K562 (cell line): ENCODE measurements at regions not wholly inside any gene's neighbourhood (a gene's known extent, or its start where the extent isn't known, plus 50 kb on each side); places are given as distances from the start of the nearest gene placed in this dataset.

Experiments used
- ATAC-seq: fragments of 200-7000 bp; cut with Tn5 transposase; 3 replicates; pipeline ENCODE4 v1.9.1; 2020; ENCODE audit warnings: moderate library complexity
- BruUV-seq: library from RNA; stranded (reverse); fragments of 400-500 nt; replicated peaks from 2 replicates; lab custom pipeline; 2021; lab: Mats Ljungman, UMichigan
- CTCF ChIA-PET: fragments of 300-600 bp; formaldehyde crosslinking; extraction: SDS; loops from one replicate; lab custom pipeline; 2021; ENCODE audit warnings: low intra/inter-chr PET ratio; lab: Yijun Ruan, JAX
- POLR2A ChIA-PET: fragments of 300-600, 350-650 bp; sonication (Branson Sonifier 250); formaldehyde crosslinking; extraction: SDS; loops from one replicate; lab custom pipeline; 2021; ENCODE audit warnings: antibody characterized with exemption, inconsistent platforms; lab: Yijun Ruan, JAX
- DNase-seq, 4 experiments: peaks; one replicate each; pipeline versions ENCODE4 v3.0.0 to v3.0.0-alpha.2; 2011 to 2018; ENCODE audit warnings: low spot score in 3 of 4, mixed read lengths in 3 of 4; ENCODE audit errors: extremely low read depth in 1 of 4
- FAIRE-seq: peaks from 2 replicates; lab custom pipeline; 2011; peaks lifted over from hg19 to GRCh38; lab: Jason Lieb, UNC
- H2AFZ ChIP-seq: 2 replicates; pipeline ENCODE4 v1.6.0; 2011; ENCODE audit warnings: low read depth, low read length, control low read depth, inconsistent platforms
- H3K27ac ChIP-seq: fragments of 200-600 bp; 3 replicates; pipeline ENCODE4 v1.8.0; 2011; ENCODE audit warnings: low read depth, mild to moderate bottlenecking, control low read depth, inconsistent platforms, low read length, moderate library complexity, mixed read lengths; ENCODE audit errors: extremely low read depth
- H3K27me3 ChIP-seq, 2 experiments: fragments of 300-600 bp in 1 of 2; 2 replicates in 1 of 2; 3 replicates in 1 of 2; pipeline versions ENCODE4 v1.6.0 to v1.8.0; 2011; ENCODE audit warnings: inconsistent platforms in 2 of 2, low read length in 2 of 2, mild to moderate bottlenecking in 1 of 2, mixed read lengths in 1 of 2, moderate library complexity in 1 of 2; ENCODE audit not compliant: control insufficient read depth in 2 of 2, insufficient read depth in 2 of 2
- H3K36me3 ChIP-seq: fragments of 300-600 bp; 3 replicates; pipeline ENCODE4 v1.8.0; 2011; ENCODE audit warnings: mild to moderate bottlenecking, low read length, inconsistent platforms; ENCODE audit not compliant: control insufficient read depth, insufficient read depth
- H3K4me1 ChIP-seq, 2 experiments: fragments of 200-600 bp in 1 of 2; replicated peaks in 1 of 2; 2 replicates in 1 of 2; 3 replicates in 1 of 2; pipeline versions ENCODE4 v1.5.1 to v1.8.0; 2011; ENCODE audit warnings: inconsistent platforms in 2 of 2, low read length in 2 of 2, mild to moderate bottlenecking in 1 of 2, mixed read lengths in 1 of 2, moderate library complexity in 1 of 2; ENCODE audit not compliant: control insufficient read depth in 2 of 2, insufficient read depth in 2 of 2
- H3K4me2 ChIP-seq: 2 replicates; pipeline ENCODE4 v1.6.1; 2011; ENCODE audit warnings: low read length, control low read depth, inconsistent platforms, mixed read lengths; ENCODE audit not compliant: insufficient read depth
- H3K4me3 ChIP-seq: fragments of 200-600 bp; sonication (generic), shearing (Covaris generic); 2 replicates; pipeline ENCODE4 v1.5.1; 2016; ENCODE audit warnings: control low read depth, inconsistent platforms
- H3K79me2 ChIP-seq: fragments of 200-600 bp; 3 replicates; pipeline ENCODE4 v1.8.0; 2011; ENCODE audit warnings: low read length, inconsistent platforms; ENCODE audit not compliant: control insufficient read depth, insufficient read depth
- H3K9ac ChIP-seq, 2 experiments: 2 replicates each; pipeline versions ENCODE4 v1.6.0 to v1.6.1; 2011; ENCODE audit warnings: low read depth in 2 of 2, low read length in 2 of 2, control low read depth in 1 of 2, inconsistent platforms in 1 of 2, mild to moderate bottlenecking in 1 of 2, mixed read lengths in 1 of 2; ENCODE audit not compliant: insufficient read depth in 1 of 2
- H3K9me1 ChIP-seq: one replicate; pipeline ENCODE4 v1.6.0; 2011; ENCODE audit warnings: inconsistent platforms, mild to moderate bottlenecking, low read length, moderate library complexity; ENCODE audit not compliant: control insufficient read depth, insufficient read depth
- H3K9me3 ChIP-seq: replicated peaks from 2 replicates; pipeline ENCODE4 v1.5.1; 2011; ENCODE audit warnings: low read depth, low read length, inconsistent platforms; ENCODE audit not compliant: control insufficient read depth, insufficient read depth
- H4K20me1 ChIP-seq: replicated peaks from 2 replicates; pipeline ENCODE4 v1.6.1; 2011; ENCODE audit warnings: low read length, inconsistent platforms, mixed read lengths; ENCODE audit not compliant: control insufficient read depth, insufficient read depth
- BDP1 ChIP-seq: IDR thresholded peaks from 3 replicates; pipeline ENCODE4 v1.6.1; 2011; ENCODE audit not compliant: insufficient read length, insufficient read depth
- CEBPZ ChIP-seq: fragments of 150-350 bp; IDR thresholded peaks from 2 replicates; pipeline ENCODE4 v1.6.1; 2014; ENCODE audit warnings: low read depth, mild to moderate bottlenecking, low read length, borderline replicate concordance
- HNRNPUL1 ChIP-seq: fragments of 200-400 bp; formaldehyde crosslinking; IDR thresholded peaks from 2 replicates; pipeline ENCODE4 v1.6.1; 2017; ENCODE audit warnings: low read length
- HOXB6 ChIP-seq: fragments of 250-450 bp; sonication (Bioruptor Pico); IDR thresholded peaks from 2 replicates; pipeline ENCODE4 v1.5.1; 2022; ENCODE audit warnings: mild to moderate bottlenecking, borderline replicate concordance
- KLF16 ChIP-seq: IDR thresholded peaks from 2 replicates; pipeline ENCODE4 v1.6.1; 2016; ENCODE audit warnings: antibody characterized with exemption
- LCOR ChIP-seq: sonication (generic); formaldehyde crosslinking; IDR thresholded peaks from 2 replicates; pipeline ENCODE4 v1.8.0; 2022; ENCODE audit warnings: mild to moderate bottlenecking, missing genetic modification reagents
- ZFP1 ChIP-seq: fragments of 450-650 bp; formaldehyde crosslinking; IDR thresholded peaks from 2 replicates; pipeline ENCODE4 v1.4.0; 2020; ENCODE audit warnings: mild to moderate bottlenecking, mixed read lengths
- ZKSCAN1 ChIP-seq: fragments of 150-350 bp; IDR thresholded peaks from 2 replicates; pipeline ENCODE4 v1.6.1; 2016; ENCODE audit warnings: low read depth, low read length
- ZNF175 ChIP-seq: fragments of 200-800 bp; sonication (Bioruptor generic); IDR thresholded peaks from 2 replicates; pipeline ENCODE4 v1.6.1; 2016; ENCODE audit warnings: low read depth, mild to moderate bottlenecking, missing genetic modification characterization, missing compliant biosample characterization
- ZNF280B ChIP-seq: fragments of 250-450 bp; sonication (Bioruptor Pico); IDR thresholded peaks from 2 replicates; pipeline ENCODE4 v1.5.1; 2021; ENCODE audit warnings: mild to moderate bottlenecking
- ZNF431 ChIP-seq: sonication (generic); formaldehyde crosslinking; IDR thresholded peaks from 2 replicates; pipeline ENCODE4 v1.8.0; 2022; ENCODE audit warnings: mild to moderate bottlenecking, missing genetic modification reagents
- ZNF696 ChIP-seq: fragments of 250-450 bp; sonication (Bioruptor Pico); conservative IDR thresholded peaks from 2 replicates; pipeline ENCODE4 v1.4.0; 2020; ENCODE audit warnings: mild to moderate bottlenecking, moderate library complexity
- in situ Hi-C: fragments of 300-500 bp; cut with MboI; formaldehyde crosslinking; loops from 4 replicates; pipeline ENCODE4 v1.15.0; 2018; ENCODE audit warnings: inconsistent platforms, mixed read lengths
- intact Hi-C: fragments of 100-400 bp; cut with micrococcal nuclease; formaldehyde crosslinking; loops from 2 replicates; pipeline ENCODE4 v1.14.2; 2022
- TF ChIP-seq, protein P1 (sequence below), 2 experiments: fragments of 150-350 bp in 1 of 2; IDR thresholded peaks; 2 replicates each; pipeline ENCODE4 v1.6.1; 2012 to 2016; ENCODE audit warnings: low read depth in 2 of 2, low read length in 2 of 2, mild to moderate bottlenecking in 1 of 2, moderate library complexity in 1 of 2

GRCh38 chr1:157439302-157439954, 112.9 kb downstream of the FCRL5 start (continued):
- TF ChIP-seq CEBPZ, result no peak
- TF ChIP-seq, all 486 proteins: peak for 1

- Histone ChIP-seq H3K4me2 (no peak overlapping the region), H3K27ac (no peak overlapping the region), H3K79me2 (no peaks in the 10 kb centered on the region), H3K27me3 (peaks cover 8 to 23% of the 10 kb centered on the region in 2 experiments), H3K4me1 (no peaks in the 10 kb centered on the region), H3K4me3 (no peak overlapping the region), H3K36me3 (no peaks in the 10 kb centered on the region), H3K9ac (no peak overlapping the region), H2AFZ (no peak overlapping the region), H3K9me1 (no peaks in the 10 kb centered on the region), H4K20me1 (no peaks in the 10 kb centered on the region), H3K9me3 (no peaks in the 10 kb centered on the region)
- ChIA-PET CTCF (no interaction called here), POLR2A (interaction anchor here (1.8 kb wide), 1 partner anchor 8 kb away, joined by 6 read pairs; no protein-coding TSS in a partner anchor)
- no TSS peak for BruUV-seq
- no peak for TF ChIP-seq ZNF696
- no peak for TF ChIP-seq ZNF431
- TF ChIP-seq BDP1, result no peak
- TF ChIP-seq, protein P1, sequence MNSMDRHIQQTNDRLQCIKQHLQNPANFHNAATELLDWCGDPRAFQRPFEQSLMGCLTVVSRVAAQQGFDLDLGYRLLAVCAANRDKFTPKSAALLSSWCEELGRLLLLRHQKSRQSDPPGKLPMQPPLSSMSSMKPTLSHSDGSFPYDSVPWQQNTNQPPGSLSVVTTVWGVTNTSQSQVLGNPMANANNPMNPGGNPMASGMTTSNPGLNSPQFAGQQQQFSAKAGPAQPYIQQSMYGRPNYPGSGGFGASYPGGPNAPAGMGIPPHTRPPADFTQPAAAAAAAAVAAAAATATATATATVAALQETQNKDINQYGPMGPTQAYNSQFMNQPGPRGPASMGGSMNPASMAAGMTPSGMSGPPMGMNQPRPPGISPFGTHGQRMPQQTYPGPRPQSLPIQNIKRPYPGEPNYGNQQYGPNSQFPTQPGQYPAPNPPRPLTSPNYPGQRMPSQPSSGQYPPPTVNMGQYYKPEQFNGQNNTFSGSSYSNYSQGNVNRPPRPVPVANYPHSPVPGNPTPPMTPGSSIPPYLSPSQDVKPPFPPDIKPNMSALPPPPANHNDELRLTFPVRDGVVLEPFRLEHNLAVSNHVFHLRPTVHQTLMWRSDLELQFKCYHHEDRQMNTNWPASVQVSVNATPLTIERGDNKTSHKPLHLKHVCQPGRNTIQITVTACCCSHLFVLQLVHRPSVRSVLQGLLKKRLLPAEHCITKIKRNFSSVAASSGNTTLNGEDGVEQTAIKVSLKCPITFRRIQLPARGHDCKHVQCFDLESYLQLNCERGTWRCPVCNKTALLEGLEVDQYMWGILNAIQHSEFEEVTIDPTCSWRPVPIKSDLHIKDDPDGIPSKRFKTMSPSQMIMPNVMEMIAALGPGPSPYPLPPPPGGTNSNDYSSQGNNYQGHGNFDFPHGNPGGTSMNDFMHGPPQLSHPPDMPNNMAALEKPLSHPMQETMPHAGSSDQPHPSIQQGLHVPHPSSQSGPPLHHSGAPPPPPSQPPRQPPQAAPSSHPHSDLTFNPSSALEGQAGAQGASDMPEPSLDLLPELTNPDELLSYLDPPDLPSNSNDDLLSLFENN (IDR thresholded peaks at IDR 0.05; ENCODE audit: low read depth in 2 of 2, low read length in 2 of 2), result no peak
- TF ChIP-seq HNRNPUL1, result no peak
- no peak for TF ChIP-seq ZKSCAN1
- no peak for TF ChIP-seq LCOR
- TF ChIP-seq ZNF175, result no peak
- no peak for TF ChIP-seq ZNF280B (CRISPR knock-in tag)
- TF ChIP-seq ZFP1 (CRISPR knock-in tag), result no peak
- no peak for TF ChIP-seq HOXB6
- no peak for TF ChIP-seq KLF16
- in situ Hi-C loops, result no loop called here
- ATAC-seq, result no peak
- FAIRE-seq, result no peak
- intact Hi-C loops, result no loop called here
- no peak for DNase-seq
These were observed 113.7 kb downstream of the FCRL5 start for GRCh38 chr1:157438613-157439012.
